ENCODE measurements at regions not wholly inside any gene's neighbourhood (a gene's known extent, or its start where the extent isn't known, plus 50 kb on each side); places are given as distances from the start of the nearest gene placed in this dataset.
A peak's percentile ranks its signal among the peaks of the same experiment; 100 is the strongest.
"Not testable (repeated sequence)": the region's sequence is repeated elsewhere in the genome, so short reads cannot be mapped to it uniquely, and the experiment has no call there.

DNA sequence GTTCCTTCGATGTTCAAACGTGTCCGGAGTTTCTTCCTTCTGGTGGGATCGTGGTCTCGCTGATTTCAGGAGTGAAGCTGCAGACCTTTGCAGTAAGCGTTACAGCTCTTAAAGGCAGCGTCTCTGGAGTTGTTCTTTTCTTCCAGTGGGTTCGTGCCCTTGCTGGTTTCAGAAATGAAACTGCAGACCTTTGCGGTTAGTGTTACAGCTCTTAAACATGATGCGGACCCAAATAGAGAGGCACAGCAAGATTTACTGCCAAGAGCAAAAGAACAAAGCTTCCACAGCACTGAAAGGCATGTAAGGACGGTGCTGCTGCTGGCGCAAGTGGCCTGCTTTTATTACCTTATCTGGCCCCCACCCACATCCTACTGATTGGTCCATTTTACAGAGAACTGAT lies 931.4 kb downstream of the IPMK start:
- DNase-seq (ENCODE audit: low spot score) = no peak

DNA sequence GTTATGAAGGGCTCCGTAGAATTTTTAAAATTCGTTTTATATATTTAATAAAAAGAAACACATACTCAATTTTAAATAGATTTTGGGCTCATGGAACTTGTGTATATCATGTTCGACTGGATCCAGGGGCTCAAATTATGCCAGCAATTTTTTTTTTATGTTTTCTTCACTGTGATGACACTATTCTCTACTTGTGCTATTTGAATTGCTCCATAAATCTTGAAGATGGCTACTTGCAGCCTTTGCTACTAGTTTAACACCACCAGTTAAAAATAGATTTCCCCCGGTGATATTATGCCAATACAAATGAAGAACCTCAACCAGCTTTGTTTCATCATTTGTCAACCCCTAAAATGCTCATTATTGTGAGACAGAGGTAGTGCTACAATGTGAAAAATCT lies 933.2 kb downstream of the IPMK start:
- no peak for DNase-seq (ENCODE audit: low spot score)

DNA sequence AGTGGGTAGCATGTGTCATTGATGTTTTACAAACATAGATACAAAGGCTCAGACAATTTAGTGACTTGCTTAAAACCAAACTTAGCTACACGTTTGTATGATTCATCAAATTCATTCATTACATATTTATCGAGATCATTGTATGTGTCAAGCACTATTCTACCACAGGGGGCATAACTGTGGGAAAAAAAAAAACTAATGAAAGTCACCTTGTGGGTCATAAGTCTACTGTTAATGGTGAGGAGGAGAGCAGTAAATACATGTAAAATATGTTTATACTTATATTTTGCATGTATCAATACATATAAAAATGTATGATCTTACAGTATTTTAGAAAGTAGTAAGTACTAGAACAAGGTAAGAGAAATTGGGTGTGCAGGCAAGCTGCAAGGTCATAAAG lies 933.8 kb downstream of the IPMK start:
- DNase-seq (ENCODE audit: low spot score) = no peak

DNA sequence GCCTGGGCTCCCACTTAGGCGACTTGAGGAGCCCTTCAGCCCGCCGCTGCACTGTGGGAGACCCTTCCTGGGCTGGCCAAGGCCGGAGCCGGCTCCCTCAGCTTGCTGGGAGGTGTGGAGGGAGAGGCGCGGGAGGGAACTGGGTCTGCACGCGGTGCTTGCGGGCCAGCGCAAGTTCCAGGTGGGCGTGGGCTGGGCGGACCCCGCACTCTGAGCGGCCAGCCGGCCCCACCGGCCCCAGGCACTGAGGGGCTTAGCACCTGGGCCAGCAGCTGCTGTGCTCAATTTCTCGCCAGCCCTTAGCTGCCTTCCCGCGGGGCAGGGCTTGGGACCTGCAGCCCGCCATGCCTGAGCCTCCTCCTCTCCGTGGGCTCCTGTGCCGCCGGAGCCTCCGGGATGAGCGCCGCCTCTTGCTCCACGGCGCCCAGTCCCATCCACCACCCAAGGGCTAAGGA lies 946.3 kb downstream of the IPMK start:
- not testable (repeated sequence) for DNase-seq (ENCODE audit: low spot score)

DNA sequence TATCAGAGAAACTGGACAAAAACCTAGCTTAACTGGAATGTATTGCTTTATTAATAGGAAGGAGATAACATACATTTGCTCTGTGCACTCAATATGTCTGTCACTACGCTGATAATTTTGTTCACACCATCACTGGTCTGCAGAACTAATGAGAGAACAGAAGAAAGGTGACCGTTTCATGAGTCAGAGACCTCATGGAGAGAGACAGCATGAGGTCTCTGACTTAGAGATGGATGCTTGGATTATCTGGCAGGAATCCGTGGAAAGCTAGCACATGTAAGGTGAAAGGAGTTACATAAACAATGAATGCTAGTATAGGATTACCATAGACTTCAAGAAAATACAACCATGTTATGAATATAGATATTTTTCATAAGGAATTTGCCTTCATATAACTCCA lies 947.3 kb downstream of the IPMK start:
- no peak for DNase-seq (ENCODE audit: low spot score)

DNA sequence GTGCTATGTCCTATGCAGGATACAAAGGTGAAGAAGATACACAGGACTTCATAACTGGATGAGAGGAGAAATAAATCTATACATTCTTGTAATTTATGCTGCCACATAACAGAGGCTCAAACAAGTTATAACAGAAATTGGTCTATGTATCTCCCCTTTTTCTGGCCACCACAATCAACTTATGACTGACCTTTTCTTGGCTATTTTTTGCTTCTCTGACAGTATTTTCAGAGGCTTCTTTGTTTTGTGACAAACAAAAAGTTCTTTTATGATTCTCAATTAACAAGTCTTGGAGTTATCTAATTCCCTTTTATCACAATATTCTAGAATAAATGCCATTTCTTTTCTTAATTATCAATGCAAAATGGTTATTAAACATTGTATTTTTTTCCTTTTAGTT lies 953.0 kb upstream of the ZWINT start:
- peak; percentile 11 for DNase-seq (ENCODE audit: low spot score)

DNA sequence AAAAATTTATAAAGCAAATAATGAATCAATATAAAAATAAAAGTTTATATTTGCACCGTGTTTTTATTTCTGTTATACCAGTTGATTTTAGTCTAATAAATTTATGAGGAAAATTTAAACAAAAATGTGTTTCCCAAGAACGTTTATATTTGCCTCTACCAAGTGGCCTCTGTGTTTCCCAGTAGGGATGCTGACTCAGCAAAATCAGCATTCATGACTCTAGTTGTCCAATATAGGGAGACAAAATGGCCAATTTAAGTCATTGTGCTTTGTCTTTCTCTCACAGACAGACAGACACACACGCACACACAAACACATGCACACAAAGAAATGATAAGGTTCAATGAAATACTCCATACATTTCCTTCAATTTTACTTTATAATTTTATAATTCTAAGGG lies 942.5 kb upstream of the ZWINT start:
- DNase-seq (ENCODE audit: low spot score) = no peak

DNA sequence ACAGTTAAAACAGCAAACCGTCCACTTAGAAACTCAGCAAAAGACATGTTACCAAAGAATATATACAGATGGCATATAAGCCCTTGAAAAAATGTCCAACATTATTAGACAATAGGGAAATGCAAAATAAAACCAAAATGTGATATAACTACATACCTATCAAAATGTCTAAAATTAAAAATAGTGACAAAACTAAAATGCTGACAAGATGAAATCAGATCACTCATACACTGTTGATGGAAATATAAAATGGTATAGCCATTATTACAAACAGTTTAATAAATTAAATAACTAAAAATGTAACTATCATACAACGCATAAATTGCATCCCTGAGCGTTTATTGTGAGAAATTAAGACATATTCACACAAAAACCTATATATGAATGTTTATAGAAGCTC lies 939.7 kb upstream of the ZWINT start:
- no peak for DNase-seq (ENCODE audit: low spot score)

DNA sequence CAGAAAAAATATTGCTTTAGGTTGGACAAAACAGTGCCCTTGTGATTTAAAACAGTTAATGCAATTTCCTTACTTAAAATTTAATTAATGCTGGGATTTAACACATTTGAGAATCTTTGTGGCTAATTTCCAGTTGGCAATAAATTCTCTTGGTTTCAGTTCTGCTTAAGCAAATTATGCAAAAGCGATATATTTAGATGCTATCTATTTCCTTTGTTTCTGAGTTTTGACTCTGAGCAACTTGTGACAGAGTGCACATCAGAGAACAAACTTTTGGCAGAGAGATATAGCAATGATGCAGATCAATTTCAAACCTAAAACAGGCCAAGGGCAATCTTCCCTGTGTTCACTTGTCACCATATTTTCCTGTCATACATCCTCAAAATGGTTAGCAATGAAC lies 933.6 kb upstream of the ZWINT start:
- no peak for DNase-seq (ENCODE audit: low spot score)

DNA sequence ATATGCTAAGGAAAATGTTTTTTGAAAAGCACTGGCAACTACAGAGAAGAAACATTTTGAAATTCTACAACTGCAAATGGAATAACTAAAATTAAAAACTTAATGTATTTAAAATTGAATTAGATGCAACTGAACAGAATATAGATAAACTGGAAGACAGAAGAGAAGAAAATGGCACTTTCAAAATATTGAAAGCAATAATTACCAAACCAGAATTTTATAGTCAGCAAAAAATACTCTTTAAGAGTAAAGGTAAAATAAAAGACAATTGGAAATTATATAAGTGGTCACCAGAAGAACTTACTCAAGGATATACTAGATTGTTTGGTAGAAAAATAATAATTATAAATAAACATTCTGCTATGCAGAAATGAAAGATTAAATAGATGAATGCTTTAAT lies 927.7 kb upstream of the ZWINT start:
- DNase-seq (ENCODE audit: low spot score) = no peak

DNA sequence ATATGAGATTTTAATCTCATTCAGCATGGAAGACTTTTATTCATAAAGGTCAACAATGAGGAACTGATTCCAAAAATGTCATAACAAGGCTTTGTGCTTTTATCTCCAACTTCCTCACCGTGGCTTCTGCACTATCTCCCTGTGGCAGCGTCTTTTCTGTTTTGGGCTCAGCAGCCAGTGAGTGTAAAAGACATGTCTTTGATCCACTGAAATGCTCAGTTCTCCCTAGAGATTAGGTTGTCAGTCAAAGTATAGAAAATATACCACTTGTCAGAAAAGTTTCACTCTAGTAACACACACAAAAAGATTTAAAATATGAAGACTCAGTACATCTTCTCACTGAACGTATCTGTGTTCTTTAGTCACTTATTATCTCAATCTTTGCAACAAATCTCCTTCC lies 901.8 kb upstream of the ZWINT start:
- DNase-seq (ENCODE audit: low spot score) = peak; percentile 41

DNA sequence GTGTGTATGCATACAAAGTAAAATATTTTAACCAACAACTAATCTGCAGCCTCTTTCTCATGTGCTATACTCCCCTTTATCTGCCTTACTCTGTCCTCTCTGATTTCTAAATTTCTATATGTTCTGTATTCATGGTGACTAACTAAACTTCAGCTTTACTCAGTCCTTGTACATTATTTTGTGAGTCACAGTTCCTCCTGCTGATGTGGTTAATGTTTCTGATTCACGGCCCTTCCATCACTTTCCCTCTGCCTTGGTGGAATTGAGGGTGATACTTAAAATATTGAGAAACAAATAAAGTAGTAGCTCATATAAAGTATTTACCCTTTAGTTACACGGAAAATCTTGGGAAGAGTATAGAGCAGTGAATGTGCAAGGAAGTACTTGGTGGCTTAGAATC lies 899.1 kb upstream of the ZWINT start:
- no peak for DNase-seq (ENCODE audit: low spot score)

DNA sequence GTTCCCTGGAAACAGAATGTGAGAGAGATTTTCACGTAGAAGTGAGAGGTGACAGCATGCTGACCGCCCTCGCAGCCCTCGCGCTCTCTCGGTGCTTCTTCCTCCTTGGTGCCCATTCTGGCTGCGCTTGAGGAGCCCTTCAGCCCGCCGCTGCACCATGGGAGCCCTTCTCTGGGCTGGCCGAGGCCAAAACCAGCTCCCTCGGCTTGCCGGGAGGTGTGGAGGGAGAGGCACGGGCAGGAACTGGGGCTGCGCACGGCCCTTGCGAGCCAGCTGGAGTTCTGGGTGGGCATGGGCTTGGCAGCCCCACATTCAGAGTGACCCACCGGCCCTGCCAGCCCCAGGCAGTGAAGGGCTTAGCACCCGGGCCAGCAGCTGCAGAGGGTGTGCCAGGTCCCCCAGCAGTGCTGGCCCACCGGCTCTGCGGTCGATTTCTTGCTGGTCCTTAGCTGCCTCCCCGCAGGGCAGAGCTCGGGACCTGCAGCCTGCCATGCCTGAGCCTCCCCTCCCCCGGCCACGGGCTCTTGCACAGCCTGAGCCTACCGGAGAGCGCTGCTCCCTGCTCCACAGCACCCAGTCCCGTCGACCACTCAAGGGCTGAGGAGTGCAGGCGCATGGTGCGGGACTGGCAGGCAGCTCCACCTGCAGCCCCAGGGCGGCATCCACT lies 888.7 kb upstream of the ZWINT start:
- DNase-seq (ENCODE audit: low spot score) = no peak

DNA sequence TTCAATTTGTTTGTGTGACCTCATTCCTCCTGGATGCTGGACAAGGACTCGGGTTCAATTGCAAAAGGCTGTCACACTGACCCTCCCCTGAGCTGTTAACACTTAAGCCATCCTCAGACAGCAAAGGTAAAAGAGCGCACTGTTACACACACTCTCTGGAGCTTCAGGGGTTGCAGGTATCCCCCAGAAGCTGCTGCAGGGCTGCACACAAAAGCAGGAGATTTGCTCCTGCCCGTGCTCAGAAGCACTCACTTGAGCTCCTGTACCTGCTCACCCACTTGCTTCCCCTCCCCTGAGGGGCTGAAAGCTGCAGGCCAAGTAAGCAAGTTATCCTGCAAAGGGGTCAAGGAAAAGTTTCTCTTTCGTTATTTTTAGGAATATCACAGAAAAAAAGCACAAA lies 886.2 kb upstream of the ZWINT start:
- no peak for DNase-seq (ENCODE audit: low spot score)

DNA sequence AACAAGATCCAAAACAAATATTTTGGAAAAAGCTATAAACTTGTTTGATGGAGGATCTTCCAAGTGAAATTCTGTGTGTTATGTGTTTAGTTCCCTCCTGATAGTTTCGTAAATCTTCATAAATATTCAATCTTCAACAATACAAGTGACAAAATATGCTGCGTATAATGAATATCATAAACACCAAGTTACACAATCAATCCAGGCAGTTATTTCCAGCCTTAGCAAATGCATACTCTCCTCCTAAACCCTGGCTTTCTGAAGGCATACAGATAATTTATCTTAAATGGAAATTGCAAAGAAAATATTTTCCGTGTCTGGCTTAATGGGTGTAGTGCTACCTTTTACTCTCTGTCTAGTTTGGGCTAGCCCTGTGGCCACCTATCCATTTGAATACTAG lies 864.9 kb upstream of the ZWINT start:
- no peak for DNase-seq (ENCODE audit: low spot score)

DNA sequence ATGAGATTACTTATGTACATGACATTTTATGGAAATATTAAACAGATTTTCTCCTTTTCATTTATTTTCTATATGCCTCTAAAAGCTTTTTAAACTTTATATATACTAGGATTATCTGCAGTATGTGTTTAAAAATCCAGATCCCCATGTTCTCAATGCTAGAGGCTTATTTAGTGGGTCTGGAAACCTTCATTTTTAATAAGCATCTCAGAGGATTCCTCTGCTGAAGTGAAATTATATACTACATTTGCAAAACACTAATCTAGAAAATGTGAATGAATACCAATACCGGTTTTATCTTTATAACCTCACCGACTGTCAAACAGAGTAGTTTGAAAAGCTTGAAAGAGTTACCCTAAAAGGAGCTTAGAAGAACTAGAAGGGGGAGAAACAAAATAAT lies 863.8 kb upstream of the ZWINT start:
- no peak for DNase-seq (ENCODE audit: low spot score)

DNA sequence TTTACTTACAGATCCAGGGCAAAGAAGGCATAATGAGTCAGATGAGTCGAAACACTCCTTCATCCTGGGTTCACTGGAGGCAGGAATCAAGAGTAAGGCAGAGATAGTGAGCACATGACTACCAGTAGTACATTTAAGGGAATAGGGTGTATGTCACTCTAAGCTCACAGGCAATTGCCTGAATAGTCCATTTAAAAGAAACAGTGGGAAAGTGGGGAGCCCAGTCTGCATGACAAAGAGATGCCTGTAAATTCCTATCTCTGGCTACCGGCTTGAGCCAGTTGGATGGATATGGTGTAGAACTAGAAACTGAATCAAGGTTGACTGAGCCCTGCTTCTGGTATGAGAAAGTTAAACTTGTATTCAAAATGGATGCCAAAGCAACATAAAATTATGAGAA lies 861.5 kb upstream of the ZWINT start:
- no peak for DNase-seq (ENCODE audit: low spot score)

DNA sequence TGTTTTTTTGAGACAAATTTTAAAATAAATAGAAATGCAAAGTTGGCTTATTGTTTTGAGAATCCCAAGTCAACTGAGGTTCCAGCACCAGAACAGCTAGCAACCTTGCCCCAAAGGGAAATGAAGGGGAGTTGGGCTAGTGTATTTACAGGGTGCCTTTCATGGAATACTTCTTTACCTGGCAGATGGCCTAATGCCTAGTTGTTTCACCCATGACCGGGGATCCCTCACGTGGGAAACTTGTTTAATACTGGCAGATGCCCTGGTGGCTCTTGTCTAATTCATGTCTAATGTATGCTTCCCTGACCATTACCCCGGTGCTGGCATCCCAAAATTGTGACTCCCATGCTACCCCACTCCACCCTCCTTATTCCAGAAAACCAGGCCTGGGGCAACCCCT lies 861.1 kb upstream of the ZWINT start:
- no peak for DNase-seq (ENCODE audit: low spot score)

DNA sequence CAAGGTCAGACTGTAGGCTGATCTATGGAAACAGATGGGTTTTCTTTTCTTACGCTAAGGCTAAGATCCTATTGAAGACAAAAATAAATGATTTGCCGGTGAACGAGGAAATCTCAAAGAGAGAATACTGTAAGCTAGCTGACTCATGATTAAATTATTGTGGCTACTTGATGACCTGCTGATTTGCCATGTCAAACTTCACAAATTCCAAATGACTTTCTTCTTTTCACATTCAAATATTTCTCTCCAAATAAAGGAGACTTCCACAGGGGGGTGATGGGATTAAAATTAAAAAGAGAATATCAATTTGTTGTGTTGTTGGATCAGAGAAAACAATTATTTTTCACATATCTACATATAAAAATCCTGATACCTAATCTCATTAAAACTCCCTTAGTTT lies 860.6 kb upstream of the ZWINT start:
- peak; percentile 0 for DNase-seq (ENCODE audit: low spot score)

DNA sequence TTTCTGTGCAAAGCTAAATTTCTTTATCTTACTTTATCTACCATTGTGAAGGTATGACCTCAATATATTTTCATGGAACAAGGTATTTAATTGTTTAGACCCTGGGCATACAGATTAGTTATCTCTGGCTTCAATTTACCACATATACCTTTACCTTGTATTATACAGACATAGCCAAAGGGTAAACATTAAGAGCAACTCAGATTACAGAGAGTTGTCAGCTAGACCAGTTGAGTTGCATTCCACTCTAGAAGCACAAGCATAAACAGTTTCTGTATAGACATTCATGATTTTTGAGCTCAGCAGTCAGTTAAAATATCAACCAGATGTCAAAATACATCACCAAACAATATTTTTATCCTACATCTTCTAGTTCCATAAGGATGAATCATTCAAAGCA lies 857.3 kb upstream of the ZWINT start:
- no peak for DNase-seq (ENCODE audit: low spot score)

DNA sequence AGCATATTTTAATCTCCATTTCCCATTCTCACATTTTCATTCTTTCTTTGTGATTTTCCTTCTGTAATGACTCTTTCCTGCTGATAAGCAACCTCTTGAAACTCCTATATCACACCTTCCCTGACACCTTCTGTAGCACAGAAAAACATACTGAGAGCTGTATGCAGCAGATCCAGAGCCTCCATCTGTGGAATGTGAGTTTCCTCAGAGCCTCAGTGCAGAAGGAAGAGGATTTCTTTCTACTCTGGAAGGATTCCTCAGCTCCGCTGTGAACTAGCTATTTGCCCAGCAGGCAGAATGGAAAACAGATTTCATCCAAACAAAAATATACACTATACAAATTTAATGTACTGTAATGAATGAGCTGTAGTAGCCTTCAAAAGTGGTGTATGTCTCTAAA lies 841.3 kb upstream of the ZWINT start:
- no peak for DNase-seq (ENCODE audit: low spot score)

DNA sequence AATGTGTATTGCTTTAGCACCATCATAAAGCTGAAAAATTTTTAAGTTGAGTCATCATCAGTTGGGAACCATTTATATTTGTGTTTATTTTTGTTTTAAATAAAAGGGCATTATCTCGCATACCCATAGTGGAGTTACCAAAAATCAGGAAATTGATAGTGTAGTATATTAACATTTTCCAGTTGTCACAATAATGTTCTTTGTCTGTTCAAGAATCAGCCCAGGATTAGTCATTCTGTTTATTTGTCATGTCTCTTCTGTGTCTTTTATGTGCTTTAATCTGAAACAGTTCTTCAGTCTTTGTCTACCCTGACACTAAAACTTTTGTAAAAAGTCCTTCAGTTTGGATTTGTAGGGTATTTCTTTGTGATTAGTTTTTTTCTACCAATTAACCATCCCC lies 827.8 kb upstream of the ZWINT start:
- peak; percentile 13 for DNase-seq (ENCODE audit: low spot score)

DNA sequence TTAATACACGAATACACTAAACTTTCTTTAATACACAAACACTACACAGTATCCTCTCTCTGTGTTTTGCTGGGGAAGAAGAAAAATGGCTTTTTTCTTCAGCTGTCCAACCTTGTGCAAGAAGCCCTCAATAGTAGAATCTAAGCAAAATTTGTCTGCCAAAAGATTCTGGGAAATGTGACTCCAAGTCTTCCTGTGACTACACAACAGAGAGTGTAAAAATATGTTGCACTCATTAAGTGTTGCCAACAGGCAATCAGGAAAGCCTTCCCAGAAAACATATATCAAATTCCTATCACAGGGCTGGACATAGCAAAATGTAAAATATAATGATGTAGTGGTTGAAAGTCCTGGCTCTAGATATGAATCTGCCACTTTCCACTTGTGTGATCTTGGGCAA lies 825.1 kb upstream of the ZWINT start:
- DNase-seq (ENCODE audit: low spot score) = no peak

DNA sequence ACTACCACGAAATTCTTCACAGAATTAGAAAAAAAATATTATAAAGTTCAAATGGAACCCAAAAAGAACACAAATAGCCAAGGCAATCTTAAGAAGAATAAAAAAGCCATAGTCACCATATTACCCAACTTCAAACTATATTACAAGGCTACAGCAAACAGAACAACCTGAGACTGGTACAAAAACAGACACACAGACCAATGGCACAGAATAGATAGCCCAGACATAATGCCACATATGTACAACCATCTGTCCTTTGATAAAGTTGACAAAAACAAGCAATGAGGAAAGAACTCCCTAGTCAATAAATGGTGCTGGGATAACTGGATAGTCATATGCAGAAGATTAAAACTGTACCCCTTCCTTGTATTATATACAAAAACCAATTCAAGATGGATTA lies 808.5 kb upstream of the ZWINT start:
- DNase-seq (ENCODE audit: low spot score) = no peak

Data from COLO829 (cell line).